Tongue (tissue), 1 donor: ENCODE measurements at regions not wholly inside any gene's neighbourhood (a gene's known extent, or its start where the extent isn't known, plus 50 kb on each side); places are given as distances from the start of the nearest gene placed in this dataset.

Experiments
- DNase-seq: peaks from one replicate; pipeline ENCODE4 v3.0.0-alpha.2; 2015

DNA sequence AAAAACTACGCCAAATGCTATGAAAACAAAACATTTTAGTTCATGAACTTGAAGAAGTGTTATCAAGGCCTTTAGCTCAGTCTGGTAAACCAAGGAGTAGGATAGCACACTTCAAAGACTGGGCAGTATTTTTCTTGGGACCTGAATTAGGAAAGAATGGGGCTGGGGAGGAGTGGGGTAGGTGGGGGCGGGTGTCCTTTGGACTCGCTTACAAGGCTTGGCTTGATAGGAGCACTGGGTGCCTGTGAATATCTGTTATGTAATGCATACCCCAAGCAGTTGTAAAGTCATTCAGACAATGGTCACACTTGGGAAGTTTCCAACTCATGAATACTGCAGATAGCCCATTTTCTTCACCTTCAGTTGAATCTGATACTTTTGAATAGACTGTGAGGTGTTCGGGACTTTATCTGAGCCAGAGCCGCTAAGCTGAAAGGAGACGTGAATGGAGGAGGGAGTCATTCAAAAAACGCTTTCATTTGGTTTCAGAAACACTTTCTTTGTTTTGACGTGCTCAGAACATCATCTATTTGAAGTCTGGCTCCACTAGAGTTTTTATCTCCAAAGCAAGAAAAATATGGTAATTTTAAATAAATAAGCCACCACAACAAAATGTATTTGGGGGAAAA lies 70.1 kb upstream of the FAM204A start:
- no peak for DNase-seq

GRCh38 chr10:118409295-118409694 lies 67.2 kb upstream of the FAM204A start:
- no peak for DNase-seq

GRCh38 chr10:118408181-118408580 lies 66.1 kb upstream of the FAM204A start:
- DNase-seq: no peak

DNA sequence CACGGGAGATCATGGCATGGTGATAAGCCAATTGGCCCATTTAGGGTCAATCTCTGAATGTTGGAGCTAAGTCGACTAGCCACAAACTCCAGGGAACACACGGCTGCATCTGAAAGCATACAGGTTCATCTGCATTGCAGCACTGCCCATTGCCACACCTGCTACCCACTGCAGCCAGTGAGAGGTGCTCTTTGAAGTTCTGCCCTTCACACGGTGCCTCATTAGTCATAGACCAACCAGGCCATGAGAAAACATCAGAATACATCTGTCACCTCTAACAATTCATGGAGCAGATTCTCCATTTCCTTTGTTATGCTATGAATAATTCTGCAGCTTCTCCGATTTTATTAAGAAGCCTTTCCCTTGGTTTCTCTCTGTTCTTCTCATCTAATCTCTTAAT lies 65.7 kb upstream of the FAM204A start:
- DNase-seq: no peak

DNA sequence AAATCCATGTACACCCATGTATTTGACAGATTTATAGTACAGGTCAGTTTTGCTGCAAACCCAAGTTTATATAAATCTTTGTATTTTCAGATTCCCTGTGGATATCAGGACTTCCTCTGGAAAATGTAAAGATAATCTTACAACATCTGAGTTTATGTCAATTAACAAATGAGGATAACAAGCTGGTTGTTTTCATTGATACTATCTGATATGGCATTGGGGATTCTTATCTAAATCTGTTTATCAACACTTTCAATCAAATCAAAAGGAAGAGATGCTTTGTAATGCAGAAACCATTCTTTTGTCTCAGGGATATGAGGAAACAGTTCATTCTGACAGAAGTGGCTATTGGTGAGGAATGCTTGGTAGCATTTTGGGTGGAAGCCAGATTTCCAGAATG lies 64.9 kb upstream of the FAM204A start:
- no peak for DNase-seq

DNA sequence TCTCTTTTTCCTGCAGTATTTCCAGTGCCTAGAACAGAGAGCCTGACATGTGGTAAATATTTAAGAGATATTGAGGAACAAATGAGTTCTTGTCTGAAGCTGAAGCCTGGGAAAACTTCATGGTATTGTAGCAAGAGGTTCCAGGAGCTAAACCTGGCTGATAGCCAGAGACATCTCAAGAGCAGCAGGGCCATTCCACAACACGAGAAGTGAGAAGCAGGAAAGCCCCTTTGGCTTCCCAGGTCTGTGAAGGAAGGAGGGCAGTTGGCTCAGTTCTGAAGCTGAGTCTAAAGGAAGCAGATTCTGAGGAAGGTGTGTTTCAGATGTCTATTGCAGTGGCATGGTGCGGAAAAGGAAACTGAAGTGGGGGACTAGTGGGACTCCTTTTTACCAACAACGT lies 63.8 kb upstream of the FAM204A start:
- DNase-seq: no peak

DNA sequence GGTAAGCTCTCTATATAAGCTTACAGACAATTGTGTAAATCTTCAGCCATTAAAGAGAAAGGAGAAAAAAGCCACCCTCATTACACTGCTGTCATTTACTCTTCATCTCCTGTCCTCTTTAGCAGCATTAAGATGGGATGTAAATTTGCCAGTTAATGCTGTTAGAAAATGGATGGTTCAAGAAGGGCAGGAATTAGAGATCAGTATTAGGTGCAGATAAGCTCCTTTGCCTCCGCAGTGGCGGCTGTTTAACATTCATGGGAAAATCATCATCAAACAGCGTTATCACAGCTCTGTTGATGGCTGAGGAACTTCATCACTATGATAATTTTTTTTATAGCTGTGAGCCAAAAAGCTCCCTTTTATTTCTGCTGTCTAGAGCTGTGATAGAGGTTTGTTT lies 61.8 kb upstream of the FAM204A start:
- DNase-seq: no peak

GRCh38 chr10:118401708-118402193 lies 59.6 kb upstream of the FAM204A start:
- DNase-seq: no peak

DNA sequence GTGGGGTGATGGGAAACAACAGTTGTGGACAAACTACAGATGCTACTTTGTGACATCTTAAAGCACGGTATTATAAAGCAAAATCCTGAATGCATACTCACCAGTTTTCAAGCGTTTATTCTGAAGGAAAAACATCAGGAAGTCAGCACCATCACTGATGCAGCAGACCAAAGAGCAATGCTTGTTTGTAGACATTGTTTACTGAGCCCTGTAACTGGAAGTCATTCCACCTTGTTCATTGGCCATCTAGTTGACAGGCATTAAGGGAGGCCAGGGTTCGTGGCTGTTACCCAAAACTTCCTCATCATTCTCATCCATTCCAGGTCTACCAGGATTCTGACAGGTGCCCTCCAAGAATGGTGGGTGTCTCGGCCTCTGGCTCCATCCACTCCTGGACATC lies 55.3 kb upstream of the FAM204A start:
- no peak for DNase-seq

GRCh38 chr10:118395947-118396346 lies 53.8 kb upstream of the FAM204A start:
- no peak for DNase-seq

- DNase-seq: peak; percentile 68
Measured at GRCh38 chr10:118394301-118395200, 52.4 kb upstream of the FAM204A start.

DNA sequence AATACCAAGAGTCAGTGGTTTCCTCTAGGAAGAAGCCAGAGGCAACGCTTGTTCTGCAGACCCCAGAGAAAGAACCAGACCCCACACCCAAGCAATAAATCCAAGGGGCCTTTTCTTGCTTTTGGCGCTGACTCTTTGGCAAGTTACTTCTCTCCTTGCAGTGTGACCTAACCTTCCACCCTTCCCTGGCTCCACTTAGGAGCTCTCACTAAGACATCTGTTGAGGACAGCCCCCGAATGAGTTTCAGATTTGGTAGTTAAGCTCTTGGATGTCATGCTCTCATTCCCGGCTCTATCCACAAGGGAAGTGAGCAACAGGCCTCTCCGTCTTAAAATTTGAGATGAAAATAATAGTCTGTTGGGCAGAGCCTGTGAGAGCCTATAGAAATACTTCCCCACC lies 50.6 kb upstream of the FAM204A start:
- DNase-seq: peak; percentile 61
